H1 (cell line): ENCODE measurements at regions not wholly inside any gene's neighbourhood (a gene's known extent, or its start where the extent isn't known, plus 50 kb on each side); places are given as distances from the start of the nearest gene placed in this dataset.

Source experiments
- CHD1 ChIP-seq: IDR thresholded peaks from 2 replicates; pipeline ENCODE4 v1.6.1; 2012; ENCODE audit warnings: low read depth, low read length, improper control_type of control experiment
- EGR1 ChIP-seq: IDR thresholded peaks from 2 replicates; pipeline ENCODE4 v1.6.1; 2011; ENCODE audit warnings: low read depth, low read length, borderline replicate concordance
- RNF2 ChIP-seq: fragments of 200-900, 300-1000 bp; sonication (generic); IDR thresholded peaks from 2 replicates; pipeline ENCODE4 v1.7.1; 2016; ENCODE audit warnings: borderline replicate concordance, low read depth, mild to moderate bottlenecking, antibody characterized with exemption, low read length; ENCODE audit not compliant: poor library complexity, severe bottlenecking; ENCODE audit errors: missing control alignments
- TAF7 ChIP-seq: optimal IDR thresholded peaks from 2 replicates; pipeline ENCODE3; 2011; ENCODE audit warnings: low read depth, mild to moderate bottlenecking, inconsistent platforms, low read length, moderate library complexity, borderline replicate concordance
- TF ChIP-seq, protein P1 (sequence below): fragments of 300-600 bp; sonication (generic); IDR thresholded peaks from 2 replicates; pipeline ENCODE4 v1.7.1; 2012; ENCODE audit warnings: low read length, moderate library complexity, mild to moderate bottlenecking, inconsistent platforms; ENCODE audit not compliant: insufficient replicate concordance

- TF ChIP-seq, protein P1, sequence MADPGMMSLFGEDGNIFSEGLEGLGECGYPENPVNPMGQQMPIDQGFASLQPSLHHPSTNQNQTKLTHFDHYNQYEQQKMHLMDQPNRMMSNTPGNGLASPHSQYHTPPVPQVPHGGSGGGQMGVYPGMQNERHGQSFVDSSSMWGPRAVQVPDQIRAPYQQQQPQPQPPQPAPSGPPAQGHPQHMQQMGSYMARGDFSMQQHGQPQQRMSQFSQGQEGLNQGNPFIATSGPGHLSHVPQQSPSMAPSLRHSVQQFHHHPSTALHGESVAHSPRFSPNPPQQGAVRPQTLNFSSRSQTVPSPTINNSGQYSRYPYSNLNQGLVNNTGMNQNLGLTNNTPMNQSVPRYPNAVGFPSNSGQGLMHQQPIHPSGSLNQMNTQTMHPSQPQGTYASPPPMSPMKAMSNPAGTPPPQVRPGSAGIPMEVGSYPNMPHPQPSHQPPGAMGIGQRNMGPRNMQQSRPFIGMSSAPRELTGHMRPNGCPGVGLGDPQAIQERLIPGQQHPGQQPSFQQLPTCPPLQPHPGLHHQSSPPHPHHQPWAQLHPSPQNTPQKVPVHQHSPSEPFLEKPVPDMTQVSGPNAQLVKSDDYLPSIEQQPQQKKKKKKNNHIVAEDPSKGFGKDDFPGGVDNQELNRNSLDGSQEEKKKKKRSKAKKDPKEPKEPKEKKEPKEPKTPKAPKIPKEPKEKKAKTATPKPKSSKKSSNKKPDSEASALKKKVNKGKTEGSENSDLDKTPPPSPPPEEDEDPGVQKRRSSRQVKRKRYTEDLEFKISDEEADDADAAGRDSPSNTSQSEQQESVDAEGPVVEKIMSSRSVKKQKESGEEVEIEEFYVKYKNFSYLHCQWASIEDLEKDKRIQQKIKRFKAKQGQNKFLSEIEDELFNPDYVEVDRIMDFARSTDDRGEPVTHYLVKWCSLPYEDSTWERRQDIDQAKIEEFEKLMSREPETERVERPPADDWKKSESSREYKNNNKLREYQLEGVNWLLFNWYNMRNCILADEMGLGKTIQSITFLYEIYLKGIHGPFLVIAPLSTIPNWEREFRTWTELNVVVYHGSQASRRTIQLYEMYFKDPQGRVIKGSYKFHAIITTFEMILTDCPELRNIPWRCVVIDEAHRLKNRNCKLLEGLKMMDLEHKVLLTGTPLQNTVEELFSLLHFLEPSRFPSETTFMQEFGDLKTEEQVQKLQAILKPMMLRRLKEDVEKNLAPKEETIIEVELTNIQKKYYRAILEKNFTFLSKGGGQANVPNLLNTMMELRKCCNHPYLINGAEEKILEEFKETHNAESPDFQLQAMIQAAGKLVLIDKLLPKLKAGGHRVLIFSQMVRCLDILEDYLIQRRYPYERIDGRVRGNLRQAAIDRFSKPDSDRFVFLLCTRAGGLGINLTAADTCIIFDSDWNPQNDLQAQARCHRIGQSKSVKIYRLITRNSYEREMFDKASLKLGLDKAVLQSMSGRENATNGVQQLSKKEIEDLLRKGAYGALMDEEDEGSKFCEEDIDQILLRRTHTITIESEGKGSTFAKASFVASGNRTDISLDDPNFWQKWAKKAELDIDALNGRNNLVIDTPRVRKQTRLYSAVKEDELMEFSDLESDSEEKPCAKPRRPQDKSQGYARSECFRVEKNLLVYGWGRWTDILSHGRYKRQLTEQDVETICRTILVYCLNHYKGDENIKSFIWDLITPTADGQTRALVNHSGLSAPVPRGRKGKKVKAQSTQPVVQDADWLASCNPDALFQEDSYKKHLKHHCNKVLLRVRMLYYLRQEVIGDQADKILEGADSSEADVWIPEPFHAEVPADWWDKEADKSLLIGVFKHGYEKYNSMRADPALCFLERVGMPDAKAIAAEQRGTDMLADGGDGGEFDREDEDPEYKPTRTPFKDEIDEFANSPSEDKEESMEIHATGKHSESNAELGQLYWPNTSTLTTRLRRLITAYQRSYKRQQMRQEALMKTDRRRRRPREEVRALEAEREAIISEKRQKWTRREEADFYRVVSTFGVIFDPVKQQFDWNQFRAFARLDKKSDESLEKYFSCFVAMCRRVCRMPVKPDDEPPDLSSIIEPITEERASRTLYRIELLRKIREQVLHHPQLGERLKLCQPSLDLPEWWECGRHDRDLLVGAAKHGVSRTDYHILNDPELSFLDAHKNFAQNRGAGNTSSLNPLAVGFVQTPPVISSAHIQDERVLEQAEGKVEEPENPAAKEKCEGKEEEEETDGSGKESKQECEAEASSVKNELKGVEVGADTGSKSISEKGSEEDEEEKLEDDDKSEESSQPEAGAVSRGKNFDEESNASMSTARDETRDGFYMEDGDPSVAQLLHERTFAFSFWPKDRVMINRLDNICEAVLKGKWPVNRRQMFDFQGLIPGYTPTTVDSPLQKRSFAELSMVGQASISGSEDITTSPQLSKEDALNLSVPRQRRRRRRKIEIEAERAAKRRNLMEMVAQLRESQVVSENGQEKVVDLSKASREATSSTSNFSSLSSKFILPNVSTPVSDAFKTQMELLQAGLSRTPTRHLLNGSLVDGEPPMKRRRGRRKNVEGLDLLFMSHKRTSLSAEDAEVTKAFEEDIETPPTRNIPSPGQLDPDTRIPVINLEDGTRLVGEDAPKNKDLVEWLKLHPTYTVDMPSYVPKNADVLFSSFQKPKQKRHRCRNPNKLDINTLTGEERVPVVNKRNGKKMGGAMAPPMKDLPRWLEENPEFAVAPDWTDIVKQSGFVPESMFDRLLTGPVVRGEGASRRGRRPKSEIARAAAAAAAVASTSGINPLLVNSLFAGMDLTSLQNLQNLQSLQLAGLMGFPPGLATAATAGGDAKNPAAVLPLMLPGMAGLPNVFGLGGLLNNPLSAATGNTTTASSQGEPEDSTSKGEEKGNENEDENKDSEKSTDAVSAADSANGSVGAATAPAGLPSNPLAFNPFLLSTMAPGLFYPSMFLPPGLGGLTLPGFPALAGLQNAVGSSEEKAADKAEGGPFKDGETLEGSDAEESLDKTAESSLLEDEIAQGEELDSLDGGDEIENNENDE, result no peak
- no peak for TF ChIP-seq TAF7
- no peak for TF ChIP-seq EGR1
- TF ChIP-seq CHD1, result no peak
- no peak for TF ChIP-seq RNF2
Measured at GRCh38 chr22:49181431-49181830, 646.2 kb downstream of the BRD1 start (continued).
